ENCODE measurements at regions not wholly inside any gene's neighbourhood (a gene's known extent, or its start where the extent isn't known, plus 50 kb on each side); places are given as distances from the start of the nearest gene placed in this dataset.

- Histone ChIP-seq H3K79me2 (no peaks in the 10 kb centered on the region), H2AFZ (no peak overlapping the region), H3K27me3 (no peaks in the 10 kb centered on the region), H4K20me1 (ENCODE audit: insufficient read depth, poor library complexity, severe bottlenecking) (no peaks in the 10 kb centered on the region), H3K4me1 (ENCODE audit: insufficient read depth) (no peaks in the 10 kb centered on the region), H3K4me2 (no peak overlapping the region), H3K9me3 (ENCODE audit: low read depth) (no peaks in the 10 kb centered on the region), H3K9me2 (replicated peaks; ENCODE audit: insufficient read depth) (no peaks in the 10 kb centered on the region), H3K4me3 (no peak overlapping the region), H3K27ac (no peak overlapping the region), H3K36me3 (replicated peaks; ENCODE audit: insufficient read depth, low read depth) (no peaks in the 10 kb centered on the region)
- WGBS (ENCODE audit: low lambda C conversion rate, missing lambda C conversion rate): 95% methylated on average over 1 of the region's 1 CpG
- DNase-seq (ENCODE audit: low spot score): no peak
- no peak for TF ChIP-seq CTCF (IDR thresholded peaks at IDR 0.05; ENCODE audit: poor library complexity)
- TF ChIP-seq EZH2phosphoT487 (IDR thresholded peaks at IDR 0.05; ENCODE audit: low read depth, severe bottlenecking, unreplicated experiment): no peak
- TF ChIP-seq EZH2 (IDR thresholded peaks at IDR 0.05; ENCODE audit: borderline replicate concordance): no peak
These were observed 1029.3 kb upstream of the TYRP1 start for GRCh38 chr9:11663913-11664312.

- no peaks in the 10 kb centered on the region for H3K79me2 ChIP-seq
- no peak for DNase-seq (ENCODE audit: low spot score)
- no peak overlapping the region for H3K4me3 ChIP-seq
- H3K27me3 ChIP-seq: no peaks in the 10 kb centered on the region
- no peaks in the 10 kb centered on the region for H4K20me1 ChIP-seq (ENCODE audit: insufficient read depth, poor library complexity, severe bottlenecking)
- no peaks in the 10 kb centered on the region for H3K9me3 ChIP-seq (ENCODE audit: low read depth)
- no peaks in the 10 kb centered on the region for H3K9me2 ChIP-seq (replicated peaks; ENCODE audit: insufficient read depth)
- 90% methylated on average over 2 of the region's 2 CpGs for WGBS (ENCODE audit: low lambda C conversion rate, missing lambda C conversion rate)
- no peaks in the 10 kb centered on the region for H3K4me1 ChIP-seq (ENCODE audit: insufficient read depth)
- TF ChIP-seq EZH2 (IDR thresholded peaks at IDR 0.05; ENCODE audit: borderline replicate concordance) (no peak), CTCF (IDR thresholded peaks at IDR 0.05; ENCODE audit: poor library complexity) (no peak), EZH2phosphoT487 (IDR thresholded peaks at IDR 0.05; ENCODE audit: low read depth, severe bottlenecking, unreplicated experiment) (no peak)
- no peak overlapping the region for H2AFZ ChIP-seq
- no peaks in the 10 kb centered on the region for H3K36me3 ChIP-seq (replicated peaks; ENCODE audit: insufficient read depth, low read depth)
- H3K4me2 ChIP-seq: no peak overlapping the region
- no peak overlapping the region for H3K27ac ChIP-seq
These were observed 1016.4 kb upstream of the TYRP1 start for GRCh38 chr9:11676821-11677220.

DNA sequence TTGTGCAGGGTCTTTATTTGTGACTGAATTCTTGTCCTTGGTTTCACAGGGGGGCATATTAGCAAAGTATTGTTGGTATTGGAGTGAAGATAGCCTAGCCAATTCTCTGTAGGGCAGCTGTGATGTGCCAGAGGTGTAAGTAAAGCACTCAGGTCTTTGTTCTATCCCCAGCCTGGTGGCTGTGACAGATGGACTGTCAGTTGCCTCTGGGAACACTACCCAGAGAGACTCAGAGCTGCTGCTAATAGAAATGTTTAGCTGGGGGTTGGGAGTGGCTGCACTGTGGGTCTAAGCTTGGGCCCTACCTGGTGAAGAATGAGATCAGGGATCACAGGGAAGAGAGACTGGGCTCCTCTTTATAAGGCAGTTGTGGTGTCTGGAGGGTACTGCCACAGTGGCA is 1006.5 kb upstream of the TYRP1 start:
- Histone ChIP-seq H3K4me3 (no peak overlapping the region), H3K9me3 (ENCODE audit: low read depth) (no peaks in the 10 kb centered on the region), H2AFZ (no peak overlapping the region), H3K27me3 (no peaks in the 10 kb centered on the region), H3K36me3 (replicated peaks; ENCODE audit: insufficient read depth, low read depth) (no peaks in the 10 kb centered on the region), H3K79me2 (no peaks in the 10 kb centered on the region), H4K20me1 (ENCODE audit: insufficient read depth, poor library complexity, severe bottlenecking) (no peaks in the 10 kb centered on the region), H3K27ac (no peak overlapping the region), H3K4me2 (no peak overlapping the region), H3K4me1 (ENCODE audit: insufficient read depth) (no peaks in the 10 kb centered on the region), H3K9me2 (replicated peaks; ENCODE audit: insufficient read depth) (peaks cover 3% of the 10 kb centered on the region)
- DNase-seq (ENCODE audit: low spot score): no peak
- TF ChIP-seq CTCF (IDR thresholded peaks at IDR 0.05; ENCODE audit: poor library complexity) (no peak), EZH2phosphoT487 (IDR thresholded peaks at IDR 0.05; ENCODE audit: low read depth, severe bottlenecking, unreplicated experiment) (no peak), EZH2 (IDR thresholded peaks at IDR 0.05; ENCODE audit: borderline replicate concordance) (no peak)

- H3K27me3 ChIP-seq: no peaks in the 10 kb centered on the region
- no peaks in the 10 kb centered on the region for H3K9me3 ChIP-seq (ENCODE audit: low read depth)
- H3K9me2 ChIP-seq (replicated peaks; ENCODE audit: insufficient read depth): no peaks in the 10 kb centered on the region
- no peak overlapping the region for H2AFZ ChIP-seq
- no peaks in the 10 kb centered on the region for H3K4me1 ChIP-seq (ENCODE audit: insufficient read depth)
- H3K4me2 ChIP-seq: no peak overlapping the region
- DNase-seq (ENCODE audit: low spot score): no peak
- no peaks in the 10 kb centered on the region for H4K20me1 ChIP-seq (ENCODE audit: insufficient read depth, poor library complexity, severe bottlenecking)
- H3K27ac ChIP-seq: no peak overlapping the region
- no peaks in the 10 kb centered on the region for H3K36me3 ChIP-seq (replicated peaks; ENCODE audit: insufficient read depth, low read depth)
- no peaks in the 10 kb centered on the region for H3K79me2 ChIP-seq
- H3K4me3 ChIP-seq: no peak overlapping the region
- TF ChIP-seq CTCF (IDR thresholded peaks at IDR 0.05; ENCODE audit: poor library complexity) (no peak), EZH2 (IDR thresholded peaks at IDR 0.05; ENCODE audit: borderline replicate concordance) (no peak), EZH2phosphoT487 (IDR thresholded peaks at IDR 0.05; ENCODE audit: low read depth, severe bottlenecking, unreplicated experiment) (no peak)
These were observed 996.1 kb upstream of the TYRP1 start for GRCh38 chr9:11697126-11697525.

Data from hepatocyte (in vitro differentiated cells).